Esophagus squamous epithelium (tissue), 4 donors: ENCODE measurements at regions not wholly inside any gene's neighbourhood (a gene's known extent, or its start where the extent isn't known, plus 50 kb on each side); places are given as distances from the start of the nearest gene placed in this dataset.

Source experiments
- POLR2A ChIP-seq, 4 donors: fragments of 450-650 bp; IDR thresholded peaks; one replicate each; pipeline ENCODE4 v1.6.1; 2017; ENCODE audit warnings: antibody characterized with exemption in 4 of 4, mild to moderate bottlenecking in 4 of 4, moderate library complexity in 3 of 4
- TF ChIP-seq, protein P1 (sequence below), 6 experiments: fragments of 450-650 bp in 4 of 6; fragments of 200-600 bp in 2 of 6; sonication (generic) in 2 of 6; IDR thresholded peaks; one replicate each; pipeline ENCODE4 v1.5.1; 2016 to 2019; ENCODE audit warnings: antibody characterized with exemption in 6 of 6, mild to moderate bottlenecking in 4 of 6, moderate library complexity in 4 of 6

GRCh38 chr10:78600740-78601139 is 468.0 kb upstream of the ZMIZ1 start:
- TF ChIP-seq, protein P1, sequence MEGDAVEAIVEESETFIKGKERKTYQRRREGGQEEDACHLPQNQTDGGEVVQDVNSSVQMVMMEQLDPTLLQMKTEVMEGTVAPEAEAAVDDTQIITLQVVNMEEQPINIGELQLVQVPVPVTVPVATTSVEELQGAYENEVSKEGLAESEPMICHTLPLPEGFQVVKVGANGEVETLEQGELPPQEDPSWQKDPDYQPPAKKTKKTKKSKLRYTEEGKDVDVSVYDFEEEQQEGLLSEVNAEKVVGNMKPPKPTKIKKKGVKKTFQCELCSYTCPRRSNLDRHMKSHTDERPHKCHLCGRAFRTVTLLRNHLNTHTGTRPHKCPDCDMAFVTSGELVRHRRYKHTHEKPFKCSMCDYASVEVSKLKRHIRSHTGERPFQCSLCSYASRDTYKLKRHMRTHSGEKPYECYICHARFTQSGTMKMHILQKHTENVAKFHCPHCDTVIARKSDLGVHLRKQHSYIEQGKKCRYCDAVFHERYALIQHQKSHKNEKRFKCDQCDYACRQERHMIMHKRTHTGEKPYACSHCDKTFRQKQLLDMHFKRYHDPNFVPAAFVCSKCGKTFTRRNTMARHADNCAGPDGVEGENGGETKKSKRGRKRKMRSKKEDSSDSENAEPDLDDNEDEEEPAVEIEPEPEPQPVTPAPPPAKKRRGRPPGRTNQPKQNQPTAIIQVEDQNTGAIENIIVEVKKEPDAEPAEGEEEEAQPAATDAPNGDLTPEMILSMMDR (IDR thresholded peaks at IDR 0.05), result no peak
- no peak for TF ChIP-seq POLR2A (IDR thresholded peaks at IDR 0.05)
